WTC11 (cell line): ENCODE measurements at regions not wholly inside any gene's neighbourhood (a gene's known extent, or its start where the extent isn't known, plus 50 kb on each side); places are given as distances from the start of the nearest gene placed in this dataset.

Experiments
- CBFB ChIP-seq: sonication (generic); formaldehyde crosslinking; IDR thresholded peaks from 2 replicates; pipeline ENCODE4 v1.8.1; 2022; ENCODE audit warnings: mild to moderate bottlenecking, low read depth, missing genetic modification reagents
- JUN ChIP-seq: sonication (generic); formaldehyde crosslinking; IDR thresholded peaks from 2 replicates; pipeline ENCODE4 v1.8.0; 2023; ENCODE audit warnings: mild to moderate bottlenecking, missing genetic modification reagents
- NFYB ChIP-seq: sonication (generic); formaldehyde crosslinking; conservative IDR thresholded peaks from 2 replicates; pipeline ENCODE4 v1.8.0; 2022; ENCODE audit warnings: low read depth, missing genetic modification reagents
- NR1H2 ChIP-seq: sonication (generic); formaldehyde crosslinking; IDR thresholded peaks from 2 replicates; pipeline ENCODE4 v1.9.0; 2021; ENCODE audit warnings: mild to moderate bottlenecking, moderate library complexity, missing genetic modification reagents
- ZNF423 ChIP-seq: fragments of 250-450 bp; sonication (Bioruptor Pico); IDR thresholded peaks from 2 replicates; pipeline ENCODE4 v2.1.2; 2022; ENCODE audit warnings: mild to moderate bottlenecking, moderate library complexity
- TF ChIP-seq, protein P1 (sequence below): fragments of 200-600 bp; IDR thresholded peaks from 2 replicates; pipeline ENCODE4 v1.8.0; 2022; ENCODE audit warnings: antibody characterized with exemption
- TF ChIP-seq, protein P2 (sequence below): sonication (generic); formaldehyde crosslinking; IDR thresholded peaks from 2 replicates; pipeline ENCODE4 v1.8.1; 2022; ENCODE audit warnings: low read depth, mild to moderate bottlenecking, moderate library complexity, missing genetic modification reagents, borderline replicate concordance
- TF ChIP-seq, protein P3 (sequence below): sonication (generic); formaldehyde crosslinking; IDR thresholded peaks from 2 replicates; pipeline ENCODE4 v1.8.1; 2022; ENCODE audit warnings: mild to moderate bottlenecking, missing genetic modification reagents, moderate library complexity, borderline replicate concordance
- TF ChIP-seq, protein P4 (sequence below): sonication (generic); formaldehyde crosslinking; IDR thresholded peaks from 2 replicates; pipeline ENCODE4 v1.8.0; 2022; ENCODE audit warnings: mild to moderate bottlenecking, missing genetic modification reagents

DNA sequence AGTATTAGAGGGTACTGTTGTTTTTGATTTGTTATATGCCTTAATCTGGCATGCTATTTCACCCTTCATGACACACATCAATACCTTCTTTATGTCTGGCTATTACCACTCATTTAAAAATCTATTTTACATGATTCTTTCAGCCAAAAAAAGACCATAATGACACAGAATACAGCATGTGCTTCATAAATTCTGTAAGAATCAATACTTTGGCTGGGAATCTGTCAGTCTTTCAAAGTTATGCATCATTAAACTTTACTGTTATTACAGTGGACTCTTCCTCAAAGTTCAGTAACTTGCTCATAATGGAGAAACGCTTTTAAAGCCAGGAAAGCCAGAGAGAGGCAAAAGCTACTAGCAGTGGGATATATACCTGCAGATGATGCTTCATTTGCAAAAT lies 247.2 kb upstream of the ADGRL2 start:
- TF ChIP-seq, protein P1, sequence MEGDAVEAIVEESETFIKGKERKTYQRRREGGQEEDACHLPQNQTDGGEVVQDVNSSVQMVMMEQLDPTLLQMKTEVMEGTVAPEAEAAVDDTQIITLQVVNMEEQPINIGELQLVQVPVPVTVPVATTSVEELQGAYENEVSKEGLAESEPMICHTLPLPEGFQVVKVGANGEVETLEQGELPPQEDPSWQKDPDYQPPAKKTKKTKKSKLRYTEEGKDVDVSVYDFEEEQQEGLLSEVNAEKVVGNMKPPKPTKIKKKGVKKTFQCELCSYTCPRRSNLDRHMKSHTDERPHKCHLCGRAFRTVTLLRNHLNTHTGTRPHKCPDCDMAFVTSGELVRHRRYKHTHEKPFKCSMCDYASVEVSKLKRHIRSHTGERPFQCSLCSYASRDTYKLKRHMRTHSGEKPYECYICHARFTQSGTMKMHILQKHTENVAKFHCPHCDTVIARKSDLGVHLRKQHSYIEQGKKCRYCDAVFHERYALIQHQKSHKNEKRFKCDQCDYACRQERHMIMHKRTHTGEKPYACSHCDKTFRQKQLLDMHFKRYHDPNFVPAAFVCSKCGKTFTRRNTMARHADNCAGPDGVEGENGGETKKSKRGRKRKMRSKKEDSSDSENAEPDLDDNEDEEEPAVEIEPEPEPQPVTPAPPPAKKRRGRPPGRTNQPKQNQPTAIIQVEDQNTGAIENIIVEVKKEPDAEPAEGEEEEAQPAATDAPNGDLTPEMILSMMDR = no peak
- TF ChIP-seq JUN (CRISPR knock-in tag) (no peak), NFYB (CRISPR knock-in tag) (no peak), ZNF423 (CRISPR knock-in tag) (no peak), CBFB (CRISPR knock-in tag) (no peak), NR1H2 (CRISPR knock-in tag) (no peak)
- TF ChIP-seq, protein P2, sequence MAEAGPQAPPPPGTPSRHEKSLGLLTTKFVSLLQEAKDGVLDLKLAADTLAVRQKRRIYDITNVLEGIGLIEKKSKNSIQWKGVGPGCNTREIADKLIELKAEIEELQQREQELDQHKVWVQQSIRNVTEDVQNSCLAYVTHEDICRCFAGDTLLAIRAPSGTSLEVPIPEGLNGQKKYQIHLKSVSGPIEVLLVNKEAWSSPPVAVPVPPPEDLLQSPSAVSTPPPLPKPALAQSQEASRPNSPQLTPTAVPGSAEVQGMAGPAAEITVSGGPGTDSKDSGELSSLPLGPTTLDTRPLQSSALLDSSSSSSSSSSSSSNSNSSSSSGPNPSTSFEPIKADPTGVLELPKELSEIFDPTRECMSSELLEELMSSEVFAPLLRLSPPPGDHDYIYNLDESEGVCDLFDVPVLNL (CRISPR knock-in tag) = no peak
- TF ChIP-seq, protein P3, sequence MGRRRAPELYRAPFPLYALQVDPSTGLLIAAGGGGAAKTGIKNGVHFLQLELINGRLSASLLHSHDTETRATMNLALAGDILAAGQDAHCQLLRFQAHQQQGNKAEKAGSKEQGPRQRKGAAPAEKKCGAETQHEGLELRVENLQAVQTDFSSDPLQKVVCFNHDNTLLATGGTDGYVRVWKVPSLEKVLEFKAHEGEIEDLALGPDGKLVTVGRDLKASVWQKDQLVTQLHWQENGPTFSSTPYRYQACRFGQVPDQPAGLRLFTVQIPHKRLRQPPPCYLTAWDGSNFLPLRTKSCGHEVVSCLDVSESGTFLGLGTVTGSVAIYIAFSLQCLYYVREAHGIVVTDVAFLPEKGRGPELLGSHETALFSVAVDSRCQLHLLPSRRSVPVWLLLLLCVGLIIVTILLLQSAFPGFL = no peak
- TF ChIP-seq, protein P4, sequence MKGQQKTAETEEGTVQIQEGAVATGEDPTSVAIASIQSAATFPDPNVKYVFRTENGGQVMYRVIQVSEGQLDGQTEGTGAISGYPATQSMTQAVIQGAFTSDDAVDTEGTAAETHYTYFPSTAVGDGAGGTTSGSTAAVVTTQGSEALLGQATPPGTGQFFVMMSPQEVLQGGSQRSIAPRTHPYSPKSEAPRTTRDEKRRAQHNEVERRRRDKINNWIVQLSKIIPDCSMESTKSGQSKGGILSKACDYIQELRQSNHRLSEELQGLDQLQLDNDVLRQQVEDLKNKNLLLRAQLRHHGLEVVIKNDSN (CRISPR knock-in tag) = no peak
